DMS79 (cell line): ENCODE measurements at regions not wholly inside any gene's neighbourhood (a gene's known extent, or its start where the extent isn't known, plus 50 kb on each side); places are given as distances from the start of the nearest gene placed in this dataset.

ENCODE experiments used
- DNase-seq: peaks from one replicate; lab custom pipeline; 2025; lab: John Stamatoyannopoulos, UW

- DNase-seq: no peak
Observed at GRCh38 chr7:45455662-45456061, 118.5 kb upstream of the ADCY1 start.

- DNase-seq: no peak
Observed at GRCh38 chr7:45456105-45456504, 118.1 kb upstream of the ADCY1 start.

GRCh38 chr7:45456747-45457524 lies 117.2 kb upstream of the ADCY1 start:
- no peak for DNase-seq

- peak; percentile 98 for DNase-seq
Observed at GRCh38 chr7:45457591-45457990, 116.6 kb upstream of the ADCY1 start.

GRCh38 chr7:45459476-45459875 lies 114.7 kb upstream of the ADCY1 start:
- DNase-seq: peak; percentile 74

GRCh38 chr7:45460379-45460778 lies 113.8 kb upstream of the ADCY1 start:
- DNase-seq: no peak

GRCh38 chr7:45461026-45461425 lies 113.1 kb upstream of the ADCY1 start:
- no peak for DNase-seq

GRCh38 chr7:45469103-45469502 lies 105.1 kb upstream of the ADCY1 start:
- DNase-seq: no peak

- no peak for DNase-seq
Observed at GRCh38 chr7:45470031-45470430, 104.1 kb upstream of the ADCY1 start.

- DNase-seq: no peak
Observed at GRCh38 chr7:45479781-45480180, 94.4 kb upstream of the ADCY1 start.

GRCh38 chr7:45482451-45482850 lies 91.7 kb upstream of the ADCY1 start:
- DNase-seq: no peak

- DNase-seq: no peak
Observed at GRCh38 chr7:45484094-45484493, 90.1 kb upstream of the ADCY1 start.

GRCh38 chr7:45486575-45486974 lies 87.6 kb upstream of the ADCY1 start:
- no peak for DNase-seq

GRCh38 chr7:45494885-45495284 lies 79.3 kb upstream of the ADCY1 start:
- DNase-seq: no peak

- DNase-seq: no peak
Observed at GRCh38 chr7:45495618-45496017, 78.5 kb upstream of the ADCY1 start.

GRCh38 chr7:45500257-45500656 lies 73.9 kb upstream of the ADCY1 start:
- no peak for DNase-seq

- no peak for DNase-seq
Observed at GRCh38 chr7:45501791-45502190, 72.4 kb upstream of the ADCY1 start.

GRCh38 chr7:45506059-45506458 lies 68.1 kb upstream of the ADCY1 start:
- DNase-seq: no peak

- DNase-seq: no peak
Observed at GRCh38 chr7:45509222-45509621, 64.9 kb upstream of the ADCY1 start.

- no peak for DNase-seq
Observed at GRCh38 chr7:45511721-45512597, 62.2 kb upstream of the ADCY1 start.

GRCh38 chr7:45514944-45515343 lies 59.2 kb upstream of the ADCY1 start:
- DNase-seq: peak; percentile 52

- DNase-seq: peak; percentile 59
Observed at GRCh38 chr7:45515346-45515745, 58.8 kb upstream of the ADCY1 start.
